Mucosa of rectum (tissue), 2 donors: ENCODE measurements at regions not wholly inside any gene's neighbourhood (a gene's known extent, or its start where the extent isn't known, plus 50 kb on each side); places are given as distances from the start of the nearest gene placed in this dataset.
"Not testable (repeated sequence)": the region's sequence is repeated elsewhere in the genome, so short reads cannot be mapped to it uniquely, and the experiment has no call there.

Experiments used
- H3K27ac ChIP-seq, 2 donors: one replicate each; pipeline ENCODE4 v1.7.0; 2013; ENCODE audit warnings: inconsistent platforms in 2 of 2, low read depth in 2 of 2, low read length in 2 of 2
- H3K27me3 ChIP-seq, 2 donors: one replicate each; pipeline ENCODE4 v1.7.0; 2013; ENCODE audit warnings: low read length in 2 of 2; ENCODE audit not compliant: control insufficient read depth in 2 of 2, insufficient read depth in 2 of 2
- H3K36me3 ChIP-seq, 2 donors: one replicate each; pipeline ENCODE4 v1.7.0; 2013; ENCODE audit warnings: low read length in 2 of 2; ENCODE audit not compliant: control insufficient read depth in 2 of 2, insufficient read depth in 2 of 2
- H3K4me1 ChIP-seq, 2 donors: one replicate each; pipeline ENCODE4 v1.7.0; 2013; ENCODE audit warnings: low read length in 2 of 2, mild to moderate bottlenecking in 1 of 2; ENCODE audit not compliant: control insufficient read depth in 2 of 2, insufficient read depth in 2 of 2
- H3K4me3 ChIP-seq, 2 donors: one replicate each; pipeline ENCODE4 v1.7.0; 2013; ENCODE audit warnings: low read length in 2 of 2
- H3K9ac ChIP-seq, 2 donors: one replicate each; pipeline ENCODE4 v1.7.0; 2013; ENCODE audit warnings: low read length in 2 of 2, low read depth in 1 of 2, mild to moderate bottlenecking in 1 of 2
- H3K9me3 ChIP-seq, 2 donors: one replicate each; pipeline ENCODE4 v1.7.0; 2013; ENCODE audit warnings: low read length in 2 of 2; ENCODE audit not compliant: control insufficient read depth in 2 of 2
- donor health status: healthy.
- donor health status: Normal muscosa, but diverticular disease.

DNA sequence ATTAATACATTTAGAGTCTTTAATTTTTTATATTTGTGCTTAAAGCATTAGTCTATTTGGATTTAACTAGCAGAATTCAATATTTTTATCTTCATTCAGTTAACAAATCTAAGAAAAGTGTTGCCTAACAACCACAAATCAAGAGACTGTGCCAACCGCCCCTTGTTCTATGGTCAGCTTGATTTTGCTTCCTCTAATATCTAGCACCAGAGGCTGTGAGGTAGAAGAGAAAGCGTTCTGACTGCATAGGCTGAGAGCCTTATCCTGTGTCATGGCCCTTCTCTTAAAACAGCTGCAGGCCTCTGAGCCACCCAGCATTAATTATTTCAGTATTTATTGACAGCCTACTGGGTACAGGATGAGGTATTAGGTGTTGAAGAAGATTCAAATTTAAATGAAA lies 693.0 kb upstream of the CDH6 start:
- H3K4me3 ChIP-seq, result no peak overlapping the region
- H3K27ac ChIP-seq, result no peak overlapping the region
- H3K9ac ChIP-seq, result no peak overlapping the region
- H3K9me3 ChIP-seq, result no peaks in the 10 kb centered on the region
- H3K4me1 ChIP-seq, result no peaks in the 10 kb centered on the region
- no peaks in the 10 kb centered on the region for H3K36me3 ChIP-seq
- no peaks in the 10 kb centered on the region for H3K27me3 ChIP-seq

- Histone ChIP-seq H3K4me3 (no peak overlapping the region), H3K36me3 (no peaks in the 10 kb centered on the region), H3K4me1 (no peaks in the 10 kb centered on the region), H3K27me3 (no peaks in the 10 kb centered on the region), H3K27ac (no peak overlapping the region), H3K9me3 (no peaks in the 10 kb centered on the region), H3K9ac (no peak overlapping the region)
Measured at GRCh38 chr5:30499402-30499801, 694.1 kb upstream of the CDH6 start.

- Histone ChIP-seq H3K9ac (no peak overlapping the region), H3K4me3 (no peak overlapping the region), H3K27ac (no peak overlapping the region), H3K9me3 (no peaks in the 10 kb centered on the region), H3K27me3 (no peaks in the 10 kb centered on the region), H3K36me3 (no peaks in the 10 kb centered on the region), H3K4me1 (no peaks in the 10 kb centered on the region)
Measured at GRCh38 chr5:30498972-30499371, 694.5 kb upstream of the CDH6 start.

GRCh38 chr5:30498509-30498908 lies 695.0 kb upstream of the CDH6 start:
- not testable (repeated sequence) for H3K9ac ChIP-seq, H3K9me3 ChIP-seq, H3K4me3 ChIP-seq, H3K4me1 ChIP-seq, H3K27me3 ChIP-seq, H3K27ac ChIP-seq, H3K36me3 ChIP-seq

GRCh38 chr5:30494113-30494512 lies 699.4 kb upstream of the CDH6 start:
- not testable (repeated sequence) for H3K4me3 ChIP-seq, H3K36me3 ChIP-seq, H3K4me1 ChIP-seq, H3K9ac ChIP-seq, H3K9me3 ChIP-seq, H3K27ac ChIP-seq, H3K27me3 ChIP-seq

GRCh38 chr5:30479104-30479503 lies 714.4 kb upstream of the CDH6 start:
- H3K4me1 ChIP-seq, result no peaks in the 10 kb centered on the region
- H3K9me3 ChIP-seq, result no peaks in the 10 kb centered on the region
- no peaks in the 10 kb centered on the region for H3K36me3 ChIP-seq
- H3K27me3 ChIP-seq, result no peaks in the 10 kb centered on the region
- H3K4me3 ChIP-seq, result no peak overlapping the region
- no peak overlapping the region for H3K27ac ChIP-seq
- no peak overlapping the region for H3K9ac ChIP-seq

GRCh38 chr5:30475429-30475828 lies 718.1 kb upstream of the CDH6 start:
- Histone ChIP-seq H3K9me3 (no peaks in the 10 kb centered on the region), H3K27ac (no peak overlapping the region), H3K27me3 (no peaks in the 10 kb centered on the region), H3K36me3 (no peaks in the 10 kb centered on the region), H3K9ac (no peak overlapping the region), H3K4me1 (no peaks in the 10 kb centered on the region), H3K4me3 (no peak overlapping the region)

DNA sequence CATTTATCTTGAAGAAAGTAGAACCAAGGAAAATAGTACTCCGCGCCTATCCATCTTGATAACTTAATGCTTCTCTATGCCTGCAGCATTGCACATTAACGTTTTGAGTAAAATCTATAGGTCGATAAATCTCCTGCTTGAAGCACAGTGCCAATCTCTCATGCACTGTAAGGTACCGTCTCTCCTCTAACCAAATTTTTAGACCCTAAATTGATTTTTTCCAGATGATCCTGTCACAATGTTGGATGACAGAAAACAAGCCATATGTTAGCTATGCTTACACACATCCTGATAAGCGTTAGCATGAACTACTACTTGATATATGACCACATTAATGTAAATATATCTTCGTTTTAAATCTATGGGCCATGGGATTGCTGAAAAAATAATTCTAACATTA lies 723.8 kb upstream of the CDH6 start:
- Histone ChIP-seq H3K4me1 (no peaks in the 10 kb centered on the region), H3K36me3 (no peaks in the 10 kb centered on the region), H3K27ac (no peak overlapping the region), H3K9me3 (peaks cover 0 to 3% of the 10 kb centered on the region in 2 donors), H3K9ac (no peak overlapping the region), H3K4me3 (no peak overlapping the region), H3K27me3 (no peaks in the 10 kb centered on the region)

DNA sequence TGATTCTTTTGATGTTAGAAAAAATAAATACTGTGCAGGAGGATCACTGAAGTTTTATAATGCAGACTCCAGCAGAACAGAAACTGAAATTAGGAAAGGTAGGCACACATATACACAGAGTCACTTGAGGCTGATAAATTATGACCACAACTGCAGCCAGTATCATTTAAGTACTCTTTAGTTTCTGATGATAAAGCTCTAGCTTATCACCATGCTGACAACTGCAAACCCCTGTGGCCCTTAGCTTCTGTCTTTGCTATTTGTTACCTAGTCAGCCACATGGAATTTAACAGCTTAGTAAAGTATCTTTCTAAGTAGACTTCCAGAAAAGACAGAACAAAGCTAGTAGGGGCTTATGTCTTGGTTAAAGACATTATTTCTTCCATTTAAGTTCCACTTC lies 734.8 kb upstream of the CDH6 start:
- H3K36me3 ChIP-seq, result no peaks in the 10 kb centered on the region
- no peaks in the 10 kb centered on the region for H3K4me1 ChIP-seq
- no peak overlapping the region for H3K27ac ChIP-seq
- no peaks in the 10 kb centered on the region for H3K27me3 ChIP-seq
- no peak overlapping the region for H3K4me3 ChIP-seq
- H3K9me3 ChIP-seq, result peaks cover 0 to 4% of the 10 kb centered on the region in 2 donors
- H3K9ac ChIP-seq, result no peak overlapping the region

DNA sequence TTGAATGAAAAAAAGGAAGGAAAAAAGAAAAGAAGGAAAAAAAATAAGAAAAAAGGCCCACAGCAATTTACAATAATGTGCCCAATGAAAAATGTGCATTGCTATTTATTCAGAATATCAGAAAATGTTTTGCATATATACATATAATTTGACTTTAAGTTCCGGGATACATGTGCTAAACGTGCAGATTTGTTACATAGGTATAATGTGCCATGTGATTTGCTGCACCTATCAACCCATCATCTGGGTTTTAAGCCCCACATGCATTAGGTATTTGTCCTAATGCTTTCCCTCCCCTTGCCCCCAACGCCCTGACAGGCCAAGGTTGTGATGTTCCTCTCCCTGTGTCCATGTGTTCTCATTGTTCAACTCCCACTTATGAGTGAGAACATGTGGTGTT lies 738.0 kb upstream of the CDH6 start:
- H3K4me1 ChIP-seq, H3K27me3 ChIP-seq, H3K27ac ChIP-seq, H3K9me3 ChIP-seq, H3K36me3 ChIP-seq, H3K9ac ChIP-seq, H3K4me3 ChIP-seq: not testable (repeated sequence)

DNA sequence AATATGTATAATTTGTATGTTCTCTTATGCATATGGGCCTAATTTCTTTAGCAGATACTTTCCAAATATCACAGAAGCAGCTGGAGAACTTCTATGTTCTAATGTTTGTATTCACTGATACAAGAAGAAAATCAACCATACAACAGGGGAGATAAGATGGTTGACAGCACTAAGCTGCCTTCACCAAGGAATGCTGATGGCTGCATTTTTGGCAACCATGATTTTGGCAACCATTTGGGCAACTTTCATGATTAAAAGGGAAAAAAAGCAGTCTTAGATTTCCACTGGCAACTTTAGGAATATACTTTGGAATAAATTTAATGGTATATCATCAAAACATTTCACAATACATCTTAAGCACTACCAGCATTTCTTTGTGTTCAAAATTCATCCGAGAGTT lies 740.3 kb upstream of the CDH6 start:
- Histone ChIP-seq H3K4me3 (no peak overlapping the region), H3K9me3 (peaks cover 0 to 8% of the 10 kb centered on the region in 2 donors), H3K4me1 (no peaks in the 10 kb centered on the region), H3K27ac (no peak overlapping the region), H3K27me3 (no peaks in the 10 kb centered on the region), H3K36me3 (no peaks in the 10 kb centered on the region), H3K9ac (no peak overlapping the region)
